ENCODE measurements at regions not wholly inside any gene's neighbourhood (a gene's known extent, or its start where the extent isn't known, plus 50 kb on each side); places are given as distances from the start of the nearest gene placed in this dataset.

DNA sequence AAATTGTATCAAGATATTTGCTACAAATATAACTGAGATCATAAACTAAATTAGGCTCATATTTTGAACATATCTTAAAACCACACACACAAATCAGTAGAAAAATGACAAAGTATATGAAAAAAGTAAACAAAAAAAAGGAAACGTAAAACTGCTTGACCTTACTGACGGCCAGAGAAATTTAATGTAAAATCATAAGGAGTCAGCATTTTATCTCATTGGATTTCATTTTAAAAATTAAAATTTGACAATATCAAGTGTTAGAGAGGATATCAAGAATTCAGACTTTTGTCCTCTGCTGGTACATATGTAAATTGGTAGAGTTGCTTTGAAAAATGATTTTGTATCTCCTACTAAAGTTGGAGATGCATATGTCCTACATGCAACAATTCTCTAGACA lies 209.2 kb upstream of the ZC3H15 start:
- 94% methylated on average over 2 of the region's 2 CpGs for WGBS
- H3K4me1 ChIP-seq (ENCODE audit: control insufficient read depth in 4 of 4, insufficient read depth in 4 of 4, low read length in 3 of 4): no peaks in the 10 kb centered on the region
- no peak for DNase-seq (ENCODE audit: low spot score)

DNA sequence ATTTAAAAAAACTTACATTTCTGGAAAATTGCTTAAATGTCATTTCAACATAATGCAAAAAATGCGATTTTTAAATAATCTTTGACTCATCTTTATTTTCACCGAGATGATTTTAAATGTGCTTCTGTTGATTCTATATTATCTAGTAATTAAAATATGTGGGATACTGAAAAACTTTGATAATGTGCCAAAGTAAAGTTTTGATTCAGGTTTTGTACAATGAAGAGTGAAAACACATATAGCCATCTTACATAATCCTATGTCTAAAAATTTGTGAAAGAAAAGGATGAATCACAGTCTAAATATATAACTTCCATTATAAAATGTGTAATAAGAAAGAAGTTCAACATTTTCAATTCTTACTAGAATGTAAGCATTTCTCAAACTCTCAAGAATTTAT lies 204.3 kb upstream of the ZC3H15 start:
- no peak overlapping the region for H3K4me3 ChIP-seq (ENCODE audit: low read depth in 1 of 3, low read length in 3 of 3)
- H3K27ac ChIP-seq (ENCODE audit: low read depth in 1 of 2, low read length in 2 of 2): no peak overlapping the region
- H3K27me3 ChIP-seq (ENCODE audit: control insufficient read depth in 4 of 4, insufficient read depth in 4 of 4, low read length in 3 of 4): no peaks in the 10 kb centered on the region
- no peaks in the 10 kb centered on the region for H3K36me3 ChIP-seq (ENCODE audit: control insufficient read depth in 4 of 4, insufficient read depth in 3 of 4, low read depth in 1 of 4, low read length in 3 of 4)
- H3K9ac ChIP-seq (ENCODE audit: low read depth in 1 of 2, low read length in 2 of 2): no peak overlapping the region
- TF ChIP-seq, protein P1, sequence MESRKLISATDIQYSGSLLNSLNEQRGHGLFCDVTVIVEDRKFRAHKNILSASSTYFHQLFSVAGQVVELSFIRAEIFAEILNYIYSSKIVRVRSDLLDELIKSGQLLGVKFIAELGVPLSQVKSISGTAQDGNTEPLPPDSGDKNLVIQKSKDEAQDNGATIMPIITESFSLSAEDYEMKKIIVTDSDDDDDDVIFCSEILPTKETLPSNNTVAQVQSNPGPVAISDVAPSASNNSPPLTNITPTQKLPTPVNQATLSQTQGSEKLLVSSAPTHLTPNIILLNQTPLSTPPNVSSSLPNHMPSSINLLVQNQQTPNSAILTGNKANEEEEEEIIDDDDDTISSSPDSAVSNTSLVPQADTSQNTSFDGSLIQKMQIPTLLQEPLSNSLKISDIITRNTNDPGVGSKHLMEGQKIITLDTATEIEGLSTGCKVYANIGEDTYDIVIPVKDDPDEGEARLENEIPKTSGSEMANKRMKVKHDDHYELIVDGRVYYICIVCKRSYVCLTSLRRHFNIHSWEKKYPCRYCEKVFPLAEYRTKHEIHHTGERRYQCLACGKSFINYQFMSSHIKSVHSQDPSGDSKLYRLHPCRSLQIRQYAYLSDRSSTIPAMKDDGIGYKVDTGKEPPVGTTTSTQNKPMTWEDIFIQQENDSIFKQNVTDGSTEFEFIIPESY (IDR thresholded peaks at IDR 0.05): no peak
- no peak for TF ChIP-seq FOXA1 (IDR thresholded peaks at IDR 0.05)
- TF ChIP-seq RXRA (IDR thresholded peaks at IDR 0.05): no peak
- TF ChIP-seq NR2F2 (IDR thresholded peaks at IDR 0.05): no peak
- DNase-seq (ENCODE audit: low spot score): no peak
- no peaks in the 10 kb centered on the region for H3K9me3 ChIP-seq (ENCODE audit: control insufficient read depth in 4 of 4, low read length in 3 of 4)
- WGBS: 97% methylated on average over 2 of the region's 2 CpGs
- H3K4me1 ChIP-seq (ENCODE audit: control insufficient read depth in 4 of 4, insufficient read depth in 4 of 4, low read length in 3 of 4): no peaks in the 10 kb centered on the region

More for the DNA sequence above, 209.2 kb upstream of the ZC3H15 start:
- H3K27ac ChIP-seq (ENCODE audit: low read depth in 1 of 2, low read length in 2 of 2): no peak overlapping the region
- TF ChIP-seq GABPA (IDR thresholded peaks at IDR 0.05 in 1 of 2, conservative IDR thresholded peaks at IDR 0.05 in 1 of 2) (no peak), YY1 (IDR thresholded peaks at IDR 0.05) (no peak)
- TF ChIP-seq, protein P2, sequence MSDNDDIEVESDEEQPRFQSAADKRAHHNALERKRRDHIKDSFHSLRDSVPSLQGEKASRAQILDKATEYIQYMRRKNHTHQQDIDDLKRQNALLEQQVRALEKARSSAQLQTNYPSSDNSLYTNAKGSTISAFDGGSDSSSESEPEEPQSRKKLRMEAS (IDR thresholded peaks at IDR 0.05): no peak
- no peaks in the 10 kb centered on the region for H3K36me3 ChIP-seq (ENCODE audit: control insufficient read depth in 4 of 4, insufficient read depth in 3 of 4, low read depth in 1 of 4, low read length in 3 of 4)
- no peak overlapping the region for H3K9ac ChIP-seq (ENCODE audit: low read depth in 1 of 2, low read length in 2 of 2)
- H3K4me3 ChIP-seq (ENCODE audit: low read depth in 1 of 3, low read length in 3 of 3): no peak overlapping the region
- no peaks in the 10 kb centered on the region for H3K27me3 ChIP-seq (ENCODE audit: control insufficient read depth in 4 of 4, insufficient read depth in 4 of 4, low read length in 3 of 4)
- no peaks in the 10 kb centered on the region for H3K9me3 ChIP-seq (ENCODE audit: control insufficient read depth in 4 of 4, low read length in 3 of 4)

DNA sequence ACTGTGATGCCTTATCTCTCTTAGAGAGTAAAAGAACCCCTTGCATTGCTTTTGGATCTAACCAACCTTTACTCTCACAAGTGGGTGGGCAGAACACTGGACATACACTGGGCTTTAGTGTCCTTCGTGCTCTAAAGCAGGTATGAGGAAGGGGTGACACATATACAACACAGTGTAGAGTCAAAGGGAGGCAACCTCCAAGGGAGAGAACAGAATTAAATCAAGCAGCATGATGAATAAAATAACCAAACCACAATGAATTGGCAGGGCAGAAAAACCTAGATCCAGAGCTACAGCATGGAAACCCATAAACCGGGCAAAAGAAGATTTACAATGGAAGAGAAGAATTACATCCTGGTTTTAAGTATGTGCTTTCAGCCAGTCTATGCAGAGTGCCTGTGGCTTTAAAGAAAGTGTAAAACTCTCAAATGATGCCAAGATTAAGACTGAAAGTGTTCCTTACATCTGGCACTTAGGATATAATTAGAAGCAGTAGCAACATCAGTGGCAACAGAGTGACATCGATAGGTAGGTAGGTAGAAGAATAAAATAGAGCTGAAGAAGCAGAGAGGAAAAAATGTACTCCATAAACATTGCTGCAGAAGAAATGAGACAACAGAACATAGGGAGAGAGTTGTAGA lies 191.7 kb upstream of the ZC3H15 start:
- H3K27ac ChIP-seq (ENCODE audit: low read depth in 1 of 2, low read length in 2 of 2): no peak overlapping the region
- H3K9me3 ChIP-seq (ENCODE audit: control insufficient read depth in 4 of 4, low read length in 3 of 4): no peaks in the 10 kb centered on the region
- no peak for DNase-seq (ENCODE audit: low spot score)
- 95% methylated on average over 3 of the region's 3 CpGs for WGBS
- no peaks in the 10 kb centered on the region for H3K36me3 ChIP-seq (ENCODE audit: control insufficient read depth in 4 of 4, insufficient read depth in 3 of 4, low read depth in 1 of 4, low read length in 3 of 4)
- H3K4me3 ChIP-seq (ENCODE audit: low read depth in 1 of 3, low read length in 3 of 3): no peak overlapping the region
- no peaks in the 10 kb centered on the region for H3K27me3 ChIP-seq (ENCODE audit: control insufficient read depth in 4 of 4, insufficient read depth in 4 of 4, low read length in 3 of 4)
- H3K4me1 ChIP-seq (ENCODE audit: control insufficient read depth in 4 of 4, insufficient read depth in 4 of 4, low read length in 3 of 4): no peaks in the 10 kb centered on the region
- no peak overlapping the region for H3K9ac ChIP-seq (ENCODE audit: low read depth in 1 of 2, low read length in 2 of 2)
- TF ChIP-seq TAF1 (conservative IDR thresholded peaks at IDR 0.05) (no peak), YY1 (IDR thresholded peaks at IDR 0.05) (no peak), HNF4G (IDR thresholded peaks at IDR 0.05) (no peak), FOXA2 (IDR thresholded peaks at IDR 0.05) (no peak), GABPA (IDR thresholded peaks at IDR 0.05 in 1 of 2, conservative IDR thresholded peaks at IDR 0.05 in 1 of 2) (no peak), RAD21 (IDR thresholded peaks at IDR 0.05) (no peak), RXRA (IDR thresholded peaks at IDR 0.05) (no peak), SP1 (IDR thresholded peaks at IDR 0.05) (no peak), EGR1 (IDR thresholded peaks at IDR 0.05; ENCODE audit: low read depth in 2 of 2) (no peak), FOXA1 (IDR thresholded peaks at IDR 0.05) (no peak), JUND (IDR thresholded peaks at IDR 0.05) (no peak), NR2F2 (IDR thresholded peaks at IDR 0.05) (no peak)
- TF ChIP-seq, protein P1 (IDR thresholded peaks at IDR 0.05): no peak
- TF ChIP-seq, protein P2 (IDR thresholded peaks at IDR 0.05): no peak
- TF ChIP-seq, protein P3, sequence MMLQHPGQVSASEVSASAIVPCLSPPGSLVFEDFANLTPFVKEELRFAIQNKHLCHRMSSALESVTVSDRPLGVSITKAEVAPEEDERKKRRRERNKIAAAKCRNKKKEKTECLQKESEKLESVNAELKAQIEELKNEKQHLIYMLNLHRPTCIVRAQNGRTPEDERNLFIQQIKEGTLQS (IDR thresholded peaks at IDR 0.05): no peak
- TF ChIP-seq, protein P4, sequence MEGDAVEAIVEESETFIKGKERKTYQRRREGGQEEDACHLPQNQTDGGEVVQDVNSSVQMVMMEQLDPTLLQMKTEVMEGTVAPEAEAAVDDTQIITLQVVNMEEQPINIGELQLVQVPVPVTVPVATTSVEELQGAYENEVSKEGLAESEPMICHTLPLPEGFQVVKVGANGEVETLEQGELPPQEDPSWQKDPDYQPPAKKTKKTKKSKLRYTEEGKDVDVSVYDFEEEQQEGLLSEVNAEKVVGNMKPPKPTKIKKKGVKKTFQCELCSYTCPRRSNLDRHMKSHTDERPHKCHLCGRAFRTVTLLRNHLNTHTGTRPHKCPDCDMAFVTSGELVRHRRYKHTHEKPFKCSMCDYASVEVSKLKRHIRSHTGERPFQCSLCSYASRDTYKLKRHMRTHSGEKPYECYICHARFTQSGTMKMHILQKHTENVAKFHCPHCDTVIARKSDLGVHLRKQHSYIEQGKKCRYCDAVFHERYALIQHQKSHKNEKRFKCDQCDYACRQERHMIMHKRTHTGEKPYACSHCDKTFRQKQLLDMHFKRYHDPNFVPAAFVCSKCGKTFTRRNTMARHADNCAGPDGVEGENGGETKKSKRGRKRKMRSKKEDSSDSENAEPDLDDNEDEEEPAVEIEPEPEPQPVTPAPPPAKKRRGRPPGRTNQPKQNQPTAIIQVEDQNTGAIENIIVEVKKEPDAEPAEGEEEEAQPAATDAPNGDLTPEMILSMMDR (IDR thresholded peaks at IDR 0.05; ENCODE audit: low read depth, low read length, missing input control): no peak
- TF ChIP-seq, protein P5, sequence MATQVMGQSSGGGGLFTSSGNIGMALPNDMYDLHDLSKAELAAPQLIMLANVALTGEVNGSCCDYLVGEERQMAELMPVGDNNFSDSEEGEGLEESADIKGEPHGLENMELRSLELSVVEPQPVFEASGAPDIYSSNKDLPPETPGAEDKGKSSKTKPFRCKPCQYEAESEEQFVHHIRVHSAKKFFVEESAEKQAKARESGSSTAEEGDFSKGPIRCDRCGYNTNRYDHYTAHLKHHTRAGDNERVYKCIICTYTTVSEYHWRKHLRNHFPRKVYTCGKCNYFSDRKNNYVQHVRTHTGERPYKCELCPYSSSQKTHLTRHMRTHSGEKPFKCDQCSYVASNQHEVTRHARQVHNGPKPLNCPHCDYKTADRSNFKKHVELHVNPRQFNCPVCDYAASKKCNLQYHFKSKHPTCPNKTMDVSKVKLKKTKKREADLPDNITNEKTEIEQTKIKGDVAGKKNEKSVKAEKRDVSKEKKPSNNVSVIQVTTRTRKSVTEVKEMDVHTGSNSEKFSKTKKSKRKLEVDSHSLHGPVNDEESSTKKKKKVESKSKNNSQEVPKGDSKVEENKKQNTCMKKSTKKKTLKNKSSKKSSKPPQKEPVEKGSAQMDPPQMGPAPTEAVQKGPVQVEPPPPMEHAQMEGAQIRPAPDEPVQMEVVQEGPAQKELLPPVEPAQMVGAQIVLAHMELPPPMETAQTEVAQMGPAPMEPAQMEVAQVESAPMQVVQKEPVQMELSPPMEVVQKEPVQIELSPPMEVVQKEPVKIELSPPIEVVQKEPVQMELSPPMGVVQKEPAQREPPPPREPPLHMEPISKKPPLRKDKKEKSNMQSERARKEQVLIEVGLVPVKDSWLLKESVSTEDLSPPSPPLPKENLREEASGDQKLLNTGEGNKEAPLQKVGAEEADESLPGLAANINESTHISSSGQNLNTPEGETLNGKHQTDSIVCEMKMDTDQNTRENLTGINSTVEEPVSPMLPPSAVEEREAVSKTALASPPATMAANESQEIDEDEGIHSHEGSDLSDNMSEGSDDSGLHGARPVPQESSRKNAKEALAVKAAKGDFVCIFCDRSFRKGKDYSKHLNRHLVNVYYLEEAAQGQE (IDR thresholded peaks at IDR 0.05): no peak

All from liver (tissue), 8 donors.